ENCODE measurements at regions not wholly inside any gene's neighbourhood (a gene's known extent, or its start where the extent isn't known, plus 50 kb on each side); places are given as distances from the start of the nearest gene placed in this dataset.
"Not testable (repeated sequence)": the region's sequence is repeated elsewhere in the genome, so short reads cannot be mapped to it uniquely, and the experiment has no call there.

- no peak for DNase-seq
Observed at GRCh38 chr19:28655054-28655453, 557.9 kb downstream of the UQCRFS1 start.

DNA sequence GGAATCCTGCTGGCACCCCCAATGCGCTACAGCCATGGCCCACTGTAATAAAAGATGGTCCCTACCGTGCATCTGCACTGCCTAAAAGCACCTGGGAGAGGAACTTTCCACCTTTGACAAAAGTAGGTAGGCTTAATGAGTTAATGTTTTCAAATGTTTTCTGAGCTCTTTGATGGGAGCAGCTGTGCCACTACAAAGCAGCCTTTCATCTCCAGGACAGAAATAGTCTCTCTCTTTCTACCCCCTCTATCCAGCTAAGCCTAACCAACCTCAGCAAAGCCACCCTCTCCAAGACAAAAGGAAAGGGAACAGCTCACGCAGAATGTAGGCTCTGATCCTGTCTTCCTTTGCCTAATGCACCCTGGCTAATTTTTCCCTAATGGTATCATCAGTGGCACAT, 560.2 kb downstream of the UQCRFS1 start:
- DNase-seq: no peak

- no peak for DNase-seq
Observed at GRCh38 chr19:28646629-28647028, 566.3 kb downstream of the UQCRFS1 start.

DNA sequence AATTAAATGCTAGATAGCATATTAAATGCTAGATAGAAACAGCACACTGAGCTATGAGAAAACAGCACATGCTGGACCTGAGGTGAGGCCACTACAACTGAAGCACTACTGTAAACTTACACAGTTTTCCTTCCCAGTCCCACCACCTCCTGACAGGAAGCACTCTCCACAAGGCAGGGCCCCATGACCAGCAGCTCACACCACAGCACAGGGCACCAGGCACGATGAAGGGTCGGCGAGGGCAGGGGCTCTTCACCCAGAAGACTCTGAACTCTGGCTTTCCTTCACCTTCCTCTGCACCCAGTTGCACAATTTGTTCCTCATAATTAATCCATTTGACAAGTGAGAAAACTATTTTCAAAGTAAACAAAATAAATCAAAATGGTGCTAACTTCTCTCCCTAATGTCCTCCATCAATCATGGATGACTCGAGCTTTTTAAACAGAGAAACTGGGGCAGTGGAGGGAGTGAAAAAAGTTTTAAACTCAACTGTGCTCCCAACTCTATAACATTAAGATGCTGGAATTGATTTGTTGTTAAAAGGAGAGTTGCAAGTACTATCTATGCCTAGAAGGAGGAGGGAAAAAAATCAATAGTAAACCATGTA, 568.7 kb downstream of the UQCRFS1 start:
- no peak for DNase-seq

- no peak for DNase-seq
Observed at GRCh38 chr19:28642787-28643683, 569.9 kb downstream of the UQCRFS1 start.

GRCh38 chr19:28641395-28641794, 571.6 kb downstream of the UQCRFS1 start:
- DNase-seq: no peak

GRCh38 chr19:28640506-28640905, 572.4 kb downstream of the UQCRFS1 start:
- no peak for DNase-seq

- no peak for DNase-seq
Observed at GRCh38 chr19:28638445-28638844, 574.5 kb downstream of the UQCRFS1 start.

DNA sequence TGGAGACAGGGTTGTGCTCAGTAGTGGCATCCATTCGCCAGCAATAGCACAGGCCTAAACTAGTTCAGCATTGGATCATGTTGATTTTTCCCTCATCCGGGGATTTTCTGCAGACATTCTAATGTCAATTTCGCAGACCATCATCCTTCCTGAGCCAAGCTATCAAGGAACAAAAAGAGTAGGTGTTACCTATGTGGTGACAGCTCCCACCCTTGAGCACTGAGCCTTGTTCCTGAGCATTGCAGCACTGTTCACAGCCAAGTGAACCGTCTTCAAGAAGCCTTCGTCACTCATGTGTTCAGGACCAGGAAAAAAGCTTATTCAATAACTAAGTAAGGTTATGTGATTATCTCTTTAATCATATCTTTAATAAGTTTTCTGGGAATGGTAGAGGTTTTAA, 576.2 kb downstream of the UQCRFS1 start:
- DNase-seq: no peak

GRCh38 chr19:28636016-28636629, 576.8 kb downstream of the UQCRFS1 start:
- DNase-seq: no peak

DNA sequence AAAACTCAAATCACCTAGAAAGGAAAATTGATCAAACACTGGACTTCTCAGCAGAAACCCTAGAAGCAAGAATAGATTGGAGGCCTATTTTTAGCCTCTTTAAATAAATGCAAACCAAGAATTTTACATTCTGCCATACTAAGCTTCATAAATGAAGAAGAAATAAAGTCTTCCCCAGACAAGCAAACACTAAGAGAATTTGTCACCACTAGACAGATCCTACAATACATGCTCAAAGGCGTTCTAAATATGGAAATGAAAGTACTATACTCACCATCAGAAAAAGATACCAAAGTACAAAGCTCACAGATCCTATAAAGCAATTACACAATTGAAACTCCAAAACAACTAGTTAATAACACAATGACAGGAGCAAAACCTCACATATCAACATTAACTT, 578.1 kb downstream of the UQCRFS1 start:
- no peak for DNase-seq

DNA sequence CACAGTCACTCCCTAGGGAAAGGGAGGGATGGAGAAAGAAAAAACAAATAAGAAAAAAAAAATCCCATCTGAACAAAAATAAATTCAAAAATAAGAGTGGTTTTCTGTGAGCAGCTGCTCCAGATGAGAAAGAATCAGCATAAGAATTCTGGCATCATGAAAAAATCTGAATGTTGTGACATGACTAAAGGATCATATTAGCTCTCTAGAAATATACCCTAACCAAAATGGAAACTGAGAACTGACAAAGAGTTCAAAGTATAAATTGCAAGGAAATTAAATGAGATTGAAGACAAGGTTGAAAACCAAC, 579.0 kb downstream of the UQCRFS1 start:
- DNase-seq: no peak

- DNase-seq: no peak
Observed at GRCh38 chr19:28633319-28634018, 579.5 kb downstream of the UQCRFS1 start.

DNA sequence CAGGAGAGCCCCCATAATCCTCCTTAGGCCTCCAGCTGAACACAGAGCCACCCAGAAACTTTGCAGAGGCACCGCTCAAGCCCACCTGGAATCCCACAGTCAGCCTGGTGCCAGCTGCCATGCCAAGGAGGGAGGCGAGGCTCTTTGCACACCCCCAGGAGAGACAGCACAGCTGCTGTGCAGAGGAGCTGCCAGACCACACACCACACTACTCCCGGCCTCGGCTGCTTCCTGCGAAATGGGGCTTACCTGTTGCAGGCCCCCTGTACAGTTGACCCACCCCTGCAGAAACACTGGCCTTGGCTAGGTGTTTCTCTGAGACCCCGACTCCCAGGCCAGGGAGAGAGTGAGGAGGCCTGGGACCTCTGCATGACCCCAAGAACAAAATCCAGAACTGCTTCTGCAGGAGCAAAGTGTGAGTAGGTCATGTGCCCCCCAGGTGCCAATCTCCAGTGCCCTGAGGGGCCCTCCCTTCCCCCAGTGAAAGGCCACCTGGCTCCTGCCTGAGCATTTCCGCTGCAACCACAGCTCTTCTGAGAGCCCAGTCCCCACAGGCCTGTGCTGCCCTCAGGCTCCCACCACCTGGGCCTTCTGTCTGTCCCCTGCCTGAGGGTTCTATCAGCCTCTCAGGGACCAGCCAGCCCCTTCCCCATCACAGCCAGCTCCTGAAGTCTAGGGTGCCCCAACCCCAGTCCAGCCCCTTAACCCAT, 580.4 kb downstream of the UQCRFS1 start:
- no peak for DNase-seq

DNA sequence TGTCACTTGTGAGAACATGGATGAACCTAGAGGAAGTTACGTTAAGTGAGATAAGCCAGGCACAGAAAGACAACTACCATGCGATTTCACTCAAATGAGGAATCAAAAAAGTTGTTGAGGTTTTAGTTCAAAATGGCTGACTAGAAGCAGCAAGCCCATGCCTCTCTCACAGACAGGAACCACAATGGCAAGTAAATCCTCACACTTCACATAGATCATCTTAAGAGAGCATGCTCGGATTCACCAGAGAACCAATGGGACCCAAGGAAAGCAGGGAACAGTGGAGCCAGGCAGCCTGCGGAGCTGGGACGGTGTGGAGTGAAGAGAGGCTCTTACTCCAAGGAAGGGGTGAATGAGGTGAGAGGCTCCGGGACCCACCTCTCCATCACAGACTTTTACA, 581.0 kb downstream of the UQCRFS1 start:
- DNase-seq: no peak

DNA sequence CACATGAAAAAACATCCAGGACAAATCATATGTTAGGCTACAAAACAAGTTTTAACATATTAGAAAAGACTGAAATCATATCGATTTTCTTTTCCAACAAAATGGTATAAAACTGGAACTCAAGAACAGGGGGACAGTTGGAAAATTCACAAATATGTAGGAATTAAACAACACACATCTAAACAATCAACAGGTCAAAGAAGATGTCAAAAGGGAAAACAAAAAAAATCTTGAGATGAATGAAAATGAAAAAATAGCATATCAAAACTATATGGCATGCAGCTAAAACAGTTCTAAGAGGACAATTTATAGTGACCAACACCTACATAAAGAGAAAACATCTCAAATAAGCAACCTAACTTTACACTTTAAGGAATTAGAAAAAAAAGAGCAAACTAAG, 585.3 kb downstream of the UQCRFS1 start:
- DNase-seq: no peak

- not testable (repeated sequence) for DNase-seq
Observed at GRCh38 chr19:28626407-28626806, 586.5 kb downstream of the UQCRFS1 start.

- DNase-seq: no peak
Observed at GRCh38 chr19:28619816-28620429, 593.0 kb downstream of the UQCRFS1 start.

GRCh38 chr19:28618504-28618903, 594.4 kb downstream of the UQCRFS1 start:
- no peak for DNase-seq

GRCh38 chr19:28615966-28616365, 597.0 kb downstream of the UQCRFS1 start:
- DNase-seq: no peak

DNA sequence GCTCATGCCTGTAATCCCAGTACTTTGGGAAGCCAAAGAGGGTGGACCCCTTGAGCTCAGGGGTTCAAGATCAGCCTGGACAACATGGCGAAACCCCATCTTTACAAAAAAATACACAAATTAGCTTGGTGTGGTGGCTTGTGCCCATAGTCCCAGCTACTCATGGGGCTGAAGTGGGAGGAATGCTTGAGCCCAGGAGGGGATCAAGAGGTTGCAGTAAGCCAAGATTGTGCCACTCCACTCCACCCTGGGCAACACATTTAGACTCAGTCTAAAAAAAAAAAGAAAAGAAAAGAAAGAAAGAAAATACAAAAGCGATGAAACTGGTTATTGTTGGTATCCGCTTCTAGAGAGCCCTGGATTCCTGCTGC, 597.4 kb downstream of the UQCRFS1 start:
- DNase-seq: no peak

Data from activated effector memory CD4-positive, alpha-beta T cell treated with anti-CD3 and anti-CD28 coated beads, Interleukin-2, amount 50 U/mL, for 16 hours (primary cell).